ENCODE measurements at regions not wholly inside any gene's neighbourhood (a gene's known extent, or its start where the extent isn't known, plus 50 kb on each side); places are given as distances from the start of the nearest gene placed in this dataset.

GRCh38 chr13:40333226-40333625 is 333.2 kb downstream of the FOXO1 start:
- H3K4me3 ChIP-seq (ENCODE audit: control insufficient read depth in 2 of 3, extremely low read depth in 1 of 3, insufficient read depth in 2 of 3, low read depth in 1 of 3, low read length in 3 of 3), result no peak overlapping the region
- no peaks in the 10 kb centered on the region for H3K27me3 ChIP-seq (ENCODE audit: control insufficient read depth, extremely low read depth, insufficient read depth, low read length)
- H3K36me3 ChIP-seq (ENCODE audit: control insufficient read depth in 2 of 2, extremely low read depth in 1 of 2, insufficient read depth in 2 of 2, low read length in 2 of 2), result no peaks in the 10 kb centered on the region
- TF ChIP-seq, protein P1, sequence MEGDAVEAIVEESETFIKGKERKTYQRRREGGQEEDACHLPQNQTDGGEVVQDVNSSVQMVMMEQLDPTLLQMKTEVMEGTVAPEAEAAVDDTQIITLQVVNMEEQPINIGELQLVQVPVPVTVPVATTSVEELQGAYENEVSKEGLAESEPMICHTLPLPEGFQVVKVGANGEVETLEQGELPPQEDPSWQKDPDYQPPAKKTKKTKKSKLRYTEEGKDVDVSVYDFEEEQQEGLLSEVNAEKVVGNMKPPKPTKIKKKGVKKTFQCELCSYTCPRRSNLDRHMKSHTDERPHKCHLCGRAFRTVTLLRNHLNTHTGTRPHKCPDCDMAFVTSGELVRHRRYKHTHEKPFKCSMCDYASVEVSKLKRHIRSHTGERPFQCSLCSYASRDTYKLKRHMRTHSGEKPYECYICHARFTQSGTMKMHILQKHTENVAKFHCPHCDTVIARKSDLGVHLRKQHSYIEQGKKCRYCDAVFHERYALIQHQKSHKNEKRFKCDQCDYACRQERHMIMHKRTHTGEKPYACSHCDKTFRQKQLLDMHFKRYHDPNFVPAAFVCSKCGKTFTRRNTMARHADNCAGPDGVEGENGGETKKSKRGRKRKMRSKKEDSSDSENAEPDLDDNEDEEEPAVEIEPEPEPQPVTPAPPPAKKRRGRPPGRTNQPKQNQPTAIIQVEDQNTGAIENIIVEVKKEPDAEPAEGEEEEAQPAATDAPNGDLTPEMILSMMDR (optimal IDR thresholded peaks at IDR 0.05 in 1 of 3, IDR thresholded peaks at IDR 0.05 in 1 of 3, conservative IDR thresholded peaks at IDR 0.05 in 1 of 3; ENCODE audit: extremely low read depth in 1 of 3, insufficient read depth in 2 of 3, low read length in 3 of 3), result no peak
- TF ChIP-seq EZH2 (IDR thresholded peaks at IDR 0.05; ENCODE audit: low read length), result no peak
- FAIRE-seq (peak; percentile 76), DNase-seq (ENCODE audit: low read depth, low spot score) (peak; percentile 21)
- dilution Hi-C loops (cut with MboI; ENCODE audit: extremely low pct_ligation_motif_present, low sequenced_read_pairs), result no loop called here
- H3K4me1 ChIP-seq (ENCODE audit: control insufficient read depth, extremely low read depth, insufficient read depth, low read length), result peaks cover 16% of the 10 kb centered on the region
- H3K9ac ChIP-seq (ENCODE audit: control insufficient read depth, extremely low read depth, insufficient read depth, low read length), result peak overlapping the region; percentile 57
- H3K27ac ChIP-seq (ENCODE audit: control insufficient read depth, insufficient read depth, low read length), result peak overlapping the region; percentile 78
- H3K4me2 ChIP-seq (ENCODE audit: control insufficient read depth, extremely low read depth, insufficient read depth, low read depth, low read length), result peak overlapping the region; percentile 73
- no peaks in the 10 kb centered on the region for H3K9me3 ChIP-seq (ENCODE audit: control insufficient read depth, low read depth, low read length)
- H3K9me1 ChIP-seq (ENCODE audit: control insufficient read depth, extremely low read depth, insufficient read depth, low read length), result no peaks in the 10 kb centered on the region
- no peaks in the 10 kb centered on the region for H4K20me1 ChIP-seq (ENCODE audit: control insufficient read depth, extremely low read depth, insufficient read depth, low read length)
- H2AFZ ChIP-seq (ENCODE audit: control insufficient read depth, low read length), result peak overlapping the region; percentile 93
- no peaks in the 10 kb centered on the region for H3K79me2 ChIP-seq (ENCODE audit: control insufficient read depth, insufficient read depth, low read length)

- Histone ChIP-seq H4K20me1 (ENCODE audit: control insufficient read depth, extremely low read depth, insufficient read depth, low read length) (no peaks in the 10 kb centered on the region), H3K9me1 (ENCODE audit: control insufficient read depth, extremely low read depth, insufficient read depth, low read length) (no peaks in the 10 kb centered on the region), H3K36me3 (ENCODE audit: control insufficient read depth in 2 of 2, extremely low read depth in 1 of 2, insufficient read depth in 2 of 2, low read length in 2 of 2) (no peaks in the 10 kb centered on the region), H3K79me2 (ENCODE audit: control insufficient read depth, insufficient read depth, low read length) (no peaks in the 10 kb centered on the region), H3K9me3 (ENCODE audit: control insufficient read depth, low read depth, low read length) (no peaks in the 10 kb centered on the region), H2AFZ (ENCODE audit: control insufficient read depth, low read length) (no peak overlapping the region), H3K27ac (ENCODE audit: control insufficient read depth, insufficient read depth, low read length) (no peak overlapping the region), H3K4me2 (ENCODE audit: control insufficient read depth, extremely low read depth, insufficient read depth, low read depth, low read length) (no peak overlapping the region), H3K4me3 (ENCODE audit: control insufficient read depth in 2 of 3, extremely low read depth in 1 of 3, insufficient read depth in 2 of 3, low read depth in 1 of 3, low read length in 3 of 3) (no peak overlapping the region), H3K4me1 (ENCODE audit: control insufficient read depth, extremely low read depth, insufficient read depth, low read length) (peaks cover 16% of the 10 kb centered on the region), H3K27me3 (ENCODE audit: control insufficient read depth, extremely low read depth, insufficient read depth, low read length) (no peaks in the 10 kb centered on the region), H3K9ac (ENCODE audit: control insufficient read depth, extremely low read depth, insufficient read depth, low read length) (no peak overlapping the region)
- no peak for TF ChIP-seq EZH2 (IDR thresholded peaks at IDR 0.05; ENCODE audit: low read length)
- DNase-seq (ENCODE audit: low read depth, low spot score) (no peak), FAIRE-seq (no peak)
- dilution Hi-C loops (cut with MboI; ENCODE audit: extremely low pct_ligation_motif_present, low sequenced_read_pairs), result no loop called here
Observed at GRCh38 chr13:40334031-40334430, 332.4 kb downstream of the FOXO1 start.

DNA sequence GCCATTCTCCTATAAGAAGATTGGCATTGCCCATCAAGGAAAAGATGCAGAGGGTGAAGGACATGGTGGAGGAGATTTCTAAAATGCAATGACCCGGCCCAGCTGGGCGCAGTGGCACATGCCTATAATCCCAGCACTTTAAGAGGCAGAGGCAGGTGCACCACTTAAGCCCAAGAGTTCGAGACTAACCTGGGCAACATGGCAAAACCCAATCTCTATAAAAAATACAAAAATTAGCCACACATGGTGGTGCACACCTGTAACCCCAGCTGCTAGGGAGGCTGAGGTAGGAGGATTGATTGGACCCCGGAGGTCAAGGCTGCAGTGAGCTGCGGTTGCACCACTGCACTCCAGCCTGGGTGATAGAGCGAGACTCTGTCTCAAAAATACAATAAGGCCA is 331.8 kb downstream of the FOXO1 start:
- Histone ChIP-seq H3K9me3 (ENCODE audit: control insufficient read depth, low read depth, low read length) (no peaks in the 10 kb centered on the region), H3K4me2 (ENCODE audit: control insufficient read depth, extremely low read depth, insufficient read depth, low read depth, low read length) (no peak overlapping the region), H2AFZ (ENCODE audit: control insufficient read depth, low read length) (no peak overlapping the region), H3K36me3 (ENCODE audit: control insufficient read depth in 2 of 2, extremely low read depth in 1 of 2, insufficient read depth in 2 of 2, low read length in 2 of 2) (no peaks in the 10 kb centered on the region), H3K79me2 (ENCODE audit: control insufficient read depth, insufficient read depth, low read length) (no peaks in the 10 kb centered on the region), H3K9ac (ENCODE audit: control insufficient read depth, extremely low read depth, insufficient read depth, low read length) (no peak overlapping the region), H3K4me3 (ENCODE audit: control insufficient read depth in 2 of 3, extremely low read depth in 1 of 3, insufficient read depth in 2 of 3, low read depth in 1 of 3, low read length in 3 of 3) (no peak overlapping the region), H3K9me1 (ENCODE audit: control insufficient read depth, extremely low read depth, insufficient read depth, low read length) (no peaks in the 10 kb centered on the region), H3K4me1 (ENCODE audit: control insufficient read depth, extremely low read depth, insufficient read depth, low read length) (peaks cover 16% of the 10 kb centered on the region), H4K20me1 (ENCODE audit: control insufficient read depth, extremely low read depth, insufficient read depth, low read length) (no peaks in the 10 kb centered on the region), H3K27ac (ENCODE audit: control insufficient read depth, insufficient read depth, low read length) (no peak overlapping the region), H3K27me3 (ENCODE audit: control insufficient read depth, extremely low read depth, insufficient read depth, low read length) (no peaks in the 10 kb centered on the region)
- no peak for FAIRE-seq
- dilution Hi-C loops (cut with MboI; ENCODE audit: extremely low pct_ligation_motif_present, low sequenced_read_pairs), result no loop called here
- no peak for TF ChIP-seq EZH2 (IDR thresholded peaks at IDR 0.05; ENCODE audit: low read length)
- TF ChIP-seq, protein P1 (optimal IDR thresholded peaks at IDR 0.05 in 1 of 3, IDR thresholded peaks at IDR 0.05 in 1 of 3, conservative IDR thresholded peaks at IDR 0.05 in 1 of 3; ENCODE audit: extremely low read depth in 1 of 3, insufficient read depth in 2 of 3, low read length in 3 of 3), result no peak
- DNase-seq (ENCODE audit: low read depth, low spot score), result no peak

All from keratinocyte (primary cell).